HAP-1 (cell line): ENCODE measurements at regions not wholly inside any gene's neighbourhood (a gene's known extent, or its start where the extent isn't known, plus 50 kb on each side); places are given as distances from the start of the nearest gene placed in this dataset.

Source experiments
- DNase-seq, 2 experiments: peaks; one replicate each; pipeline ENCODE4 v3.0.0-alpha.2; 2016 to 2020; ENCODE audit warnings: low spot score in 2 of 2
- H3K27me3 ChIP-seq: fragments of 250-450 bp; sonication (Bioruptor Pico); 2 replicates; pipeline ENCODE4 v1.5.1; 2020; ENCODE audit warnings: low read depth, mild to moderate bottlenecking, moderate library complexity
- H3K36me3 ChIP-seq: fragments of 250-450 bp; sonication (Bioruptor Pico); replicated peaks from 2 replicates; pipeline ENCODE4 v1.5.1; 2020; ENCODE audit warnings: mild to moderate bottlenecking
- H3K4me1 ChIP-seq: fragments of 250-450 bp; sonication (Bioruptor Pico); 2 replicates; pipeline ENCODE4 v1.5.1; 2020; ENCODE audit warnings: mild to moderate bottlenecking
- H3K4me3 ChIP-seq: fragments of 250-450 bp; sonication (Bioruptor Pico); 2 replicates; pipeline ENCODE4 v1.5.1; 2020; ENCODE audit warnings: mild to moderate bottlenecking, moderate library complexity
- H3K9me3 ChIP-seq: fragments of 250-450 bp; sonication (Bioruptor Pico); 2 replicates; pipeline ENCODE4 v1.5.1; 2020; ENCODE audit warnings: mild to moderate bottlenecking, moderate library complexity
- in situ Hi-C: fragments of 300-500 bp; cut with MboI; formaldehyde crosslinking; loops from 3 replicates; pipeline ENCODE4 v1.14.3; 2020; ENCODE audit warnings: low sequenced_read_pairs, inconsistent platforms, mixed read lengths

GRCh38 chr9:23117616-23118015 lies 671.0 kb downstream of the DMRTA1 start:
- H3K36me3 ChIP-seq, result no peaks in the 10 kb centered on the region
- in situ Hi-C loops, result no loop called here
- H3K4me1 ChIP-seq, result no peaks in the 10 kb centered on the region
- no peaks in the 10 kb centered on the region for H3K27me3 ChIP-seq
- DNase-seq, result no peak
- no peaks in the 10 kb centered on the region for H3K9me3 ChIP-seq
- no peak overlapping the region for H3K4me3 ChIP-seq

- DNase-seq, result no peak
- in situ Hi-C loops, result no loop called here
- Histone ChIP-seq H3K4me3 (no peak overlapping the region), H3K4me1 (no peaks in the 10 kb centered on the region), H3K36me3 (no peaks in the 10 kb centered on the region), H3K9me3 (no peaks in the 10 kb centered on the region), H3K27me3 (no peaks in the 10 kb centered on the region)
These were observed 674.0 kb downstream of the DMRTA1 start for GRCh38 chr9:23120630-23121029.

DNA sequence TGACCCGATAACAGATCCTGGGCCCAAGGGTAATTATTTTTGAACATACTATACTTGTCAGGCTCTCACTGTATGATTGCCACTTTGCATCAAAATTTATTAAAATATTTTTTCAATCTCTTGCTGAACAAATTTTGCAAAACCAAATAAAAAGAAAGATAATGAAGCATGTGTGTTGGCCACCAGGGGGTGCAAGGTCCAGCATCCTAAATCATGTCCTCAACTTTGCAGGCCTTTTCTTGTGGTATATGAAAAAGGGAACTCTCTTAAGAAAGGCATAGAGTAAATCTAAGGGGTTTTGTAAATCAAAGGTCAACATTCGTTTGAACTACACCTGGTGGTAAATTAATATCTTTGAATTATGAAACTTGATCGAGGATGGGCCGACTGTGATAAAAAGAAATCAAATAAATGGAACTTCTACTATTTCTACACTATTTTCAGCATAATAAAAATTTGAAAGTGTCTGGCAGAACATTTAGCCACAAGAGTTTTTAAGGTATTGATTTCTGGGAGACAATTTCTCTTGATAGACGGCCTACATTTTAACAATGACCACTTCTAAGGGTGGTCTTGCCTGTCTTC lies 676.5 kb downstream of the DMRTA1 start:
- Histone ChIP-seq H3K4me3 (no peak overlapping the region), H3K9me3 (no peaks in the 10 kb centered on the region), H3K36me3 (no peaks in the 10 kb centered on the region), H3K4me1 (no peaks in the 10 kb centered on the region), H3K27me3 (no peaks in the 10 kb centered on the region)
- DNase-seq, result peak; percentile 46 to 65
- in situ Hi-C loops, result no loop called here

- no peak overlapping the region for H3K4me3 ChIP-seq
- no peaks in the 10 kb centered on the region for H3K27me3 ChIP-seq
- no peaks in the 10 kb centered on the region for H3K4me1 ChIP-seq
- in situ Hi-C loops, result loop anchor here (25.0 kb wide), 1 partner anchor 342 kb away; no protein-coding TSS in a partner anchor
- DNase-seq, result no peak
- H3K36me3 ChIP-seq, result no peaks in the 10 kb centered on the region
- no peaks in the 10 kb centered on the region for H3K9me3 ChIP-seq
These were observed 680.6 kb downstream of the ELAVL2 start for GRCh38 chr9:23145467-23145866.

- Histone ChIP-seq H3K4me3 (no peak overlapping the region), H3K9me3 (no peaks in the 10 kb centered on the region), H3K36me3 (no peaks in the 10 kb centered on the region), H3K27me3 (no peaks in the 10 kb centered on the region), H3K4me1 (no peaks in the 10 kb centered on the region)
- DNase-seq, result peak in 1 of 2 experiments; percentile 26
- in situ Hi-C loops, result loop anchor here (25.0 kb wide), 1 partner anchor 91 kb away; no protein-coding TSS in a partner anchor
These were observed 673.0 kb downstream of the ELAVL2 start for GRCh38 chr9:23153058-23153457.

DNA sequence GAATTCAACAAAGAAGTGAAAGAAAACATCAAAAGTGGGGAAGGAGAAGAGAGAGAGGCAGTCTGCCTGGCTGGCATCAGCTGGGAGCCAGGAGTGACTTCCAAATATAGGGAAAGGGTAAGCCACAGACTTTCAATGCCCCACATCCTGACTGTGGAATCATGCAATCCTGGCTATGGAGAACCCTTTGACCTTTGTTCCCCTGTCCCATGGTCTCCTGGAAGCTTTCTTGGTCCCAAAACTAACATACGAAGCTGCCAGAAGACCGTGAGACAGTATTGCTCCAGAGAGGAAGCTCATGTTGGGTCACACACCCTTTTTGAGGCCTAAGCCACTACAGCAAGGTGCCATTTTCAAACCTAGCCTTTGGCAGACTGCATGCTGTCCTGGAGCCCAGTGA lies 665.5 kb downstream of the ELAVL2 start:
- H3K27me3 ChIP-seq, result no peaks in the 10 kb centered on the region
- in situ Hi-C loops, result loop anchor here (25.0 kb wide), 1 partner anchor 98 kb away; no protein-coding TSS in a partner anchor
- H3K4me1 ChIP-seq, result no peaks in the 10 kb centered on the region
- no peak for DNase-seq
- H3K4me3 ChIP-seq, result no peak overlapping the region
- no peaks in the 10 kb centered on the region for H3K36me3 ChIP-seq
- H3K9me3 ChIP-seq, result no peaks in the 10 kb centered on the region

GRCh38 chr9:23160952-23161469 lies 665.0 kb downstream of the ELAVL2 start:
- DNase-seq, result no peak
- H3K9me3 ChIP-seq, result no peaks in the 10 kb centered on the region

DNA sequence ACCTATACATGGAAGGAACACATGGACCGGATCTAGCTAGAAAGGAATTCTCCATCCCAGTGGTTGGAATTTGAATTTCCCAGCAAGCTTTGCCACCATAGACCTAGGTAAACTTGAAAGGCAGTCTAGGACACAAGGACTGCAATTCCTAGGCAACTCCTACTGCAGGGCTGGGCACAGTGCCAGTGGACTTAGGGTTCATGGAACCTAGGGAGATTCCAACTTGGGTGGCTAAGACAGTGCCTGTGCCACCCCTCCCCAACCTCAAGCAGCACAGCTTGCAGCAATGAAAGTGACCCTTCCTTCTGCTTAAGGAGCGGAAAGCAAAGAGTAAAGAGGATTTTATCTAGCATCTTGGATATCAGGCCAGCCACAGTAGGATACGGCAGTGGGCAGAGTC lies 663.3 kb downstream of the ELAVL2 start:
- Histone ChIP-seq H3K9me3 (no peaks in the 10 kb centered on the region), H3K4me3 (no peak overlapping the region), H3K4me1 (no peaks in the 10 kb centered on the region), H3K27me3 (no peaks in the 10 kb centered on the region), H3K36me3 (no peaks in the 10 kb centered on the region)
- in situ Hi-C loops, result loop anchor here (25.0 kb wide), 1 partner anchor 100 kb away; no protein-coding TSS in a partner anchor
- no peak for DNase-seq

More at GRCh38 chr9:23160952-23161469, 665.0 kb downstream of the ELAVL2 start:
- in situ Hi-C loops, result loop anchor here (25.0 kb wide), 1 partner anchor 99 kb away; no protein-coding TSS in a partner anchor
- no peaks in the 10 kb centered on the region for H3K4me1 ChIP-seq
- H3K36me3 ChIP-seq, result no peaks in the 10 kb centered on the region
- no peaks in the 10 kb centered on the region for H3K27me3 ChIP-seq
- no peak overlapping the region for H3K4me3 ChIP-seq

- in situ Hi-C loops, result loop anchor here (25.0 kb wide), 1 partner anchor 109 kb away; no protein-coding TSS in a partner anchor
- DNase-seq, result no peak
These were observed 654.6 kb downstream of the ELAVL2 start for GRCh38 chr9:23171479-23171878.

DNA sequence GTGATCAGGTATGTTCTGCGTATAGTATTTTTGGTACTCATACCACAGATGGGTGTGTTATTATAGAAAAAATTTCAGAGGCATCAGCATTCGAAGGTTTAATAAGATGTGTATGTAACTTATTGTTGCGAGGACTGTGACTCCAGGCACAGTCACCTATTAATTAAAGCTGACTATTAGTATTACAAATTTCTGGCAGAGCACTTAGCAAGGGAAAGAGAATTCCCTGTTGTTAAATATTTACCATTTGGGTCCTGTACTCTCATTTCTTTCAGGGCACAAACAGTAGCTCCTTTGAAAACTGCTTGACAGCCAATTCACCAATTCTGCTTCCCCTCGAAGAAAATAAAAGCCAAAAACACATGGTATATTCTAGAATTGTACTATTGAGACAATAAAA lies 653.8 kb downstream of the ELAVL2 start:
- no peaks in the 10 kb centered on the region for H3K36me3 ChIP-seq
- no peaks in the 10 kb centered on the region for H3K4me1 ChIP-seq
- in situ Hi-C loops, result loop anchor here (25.0 kb wide), 1 partner anchor 110 kb away; no protein-coding TSS in a partner anchor
- no peak for DNase-seq
- no peaks in the 10 kb centered on the region for H3K9me3 ChIP-seq
- H3K27me3 ChIP-seq, result no peaks in the 10 kb centered on the region
- no peak overlapping the region for H3K4me3 ChIP-seq

More at GRCh38 chr9:23171479-23171878, 654.6 kb downstream of the ELAVL2 start:
- Histone ChIP-seq H3K36me3 (no peaks in the 10 kb centered on the region), H3K9me3 (no peaks in the 10 kb centered on the region), H3K4me3 (no peak overlapping the region), H3K27me3 (no peaks in the 10 kb centered on the region), H3K4me1 (no peaks in the 10 kb centered on the region)

DNA sequence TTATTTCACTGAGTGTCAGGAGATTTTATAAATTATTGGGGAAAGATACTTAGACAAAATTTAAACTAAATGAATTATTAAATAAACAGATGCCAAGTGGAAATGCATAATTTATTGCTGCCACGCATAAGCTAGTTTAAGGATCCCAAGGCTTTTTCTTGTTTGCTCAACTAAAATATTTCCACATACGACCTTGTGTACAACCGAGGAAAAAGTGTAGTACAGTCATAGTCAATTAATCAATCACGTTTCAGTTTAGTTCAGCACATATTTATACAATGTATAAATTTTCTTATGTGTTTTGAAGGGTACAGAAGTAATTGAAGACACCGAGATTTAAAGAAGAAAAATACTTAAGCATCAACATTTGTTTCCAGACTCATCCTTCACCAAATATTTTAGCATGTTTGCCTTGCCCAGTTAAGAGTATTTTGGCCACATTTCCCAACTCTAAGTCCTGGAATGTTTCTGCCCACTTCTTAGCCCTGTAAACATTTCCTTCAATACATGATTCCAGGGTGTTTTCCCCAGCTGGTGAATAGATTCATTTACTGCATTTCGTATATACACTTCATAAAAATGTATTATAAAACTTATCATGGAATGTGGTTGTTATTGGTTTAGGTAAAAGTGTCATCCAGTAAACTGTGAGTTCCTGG lies 652.9 kb downstream of the ELAVL2 start:
- no peak overlapping the region for H3K4me3 ChIP-seq
- no peaks in the 10 kb centered on the region for H3K9me3 ChIP-seq
- H3K27me3 ChIP-seq, result no peaks in the 10 kb centered on the region
- H3K36me3 ChIP-seq, result no peaks in the 10 kb centered on the region
- in situ Hi-C loops, result loop anchor here (25.0 kb wide), 1 partner anchor 111 kb away; no protein-coding TSS in a partner anchor
- DNase-seq, result no peak
- H3K4me1 ChIP-seq, result no peaks in the 10 kb centered on the region

DNA sequence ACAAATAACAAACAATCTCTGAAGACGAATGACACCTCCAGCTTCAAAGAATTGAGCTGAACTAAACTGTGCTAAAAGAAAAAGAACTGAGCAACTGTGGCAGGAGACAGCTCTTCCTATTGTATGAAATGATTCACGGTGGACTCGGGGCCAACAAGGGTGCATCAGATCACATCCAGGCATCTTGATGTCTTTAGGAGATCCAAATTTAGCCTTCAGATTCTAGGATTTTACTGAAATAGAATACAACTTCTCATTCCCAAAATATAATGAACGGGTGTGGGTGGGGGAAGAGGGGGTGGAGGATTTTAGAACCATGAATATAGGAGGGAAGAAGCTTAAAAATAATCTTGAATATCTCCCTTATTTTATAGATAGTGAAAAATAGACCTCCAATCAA lies 631.8 kb downstream of the ELAVL2 start:
- in situ Hi-C loops, result no loop called here
- Histone ChIP-seq H3K36me3 (no peaks in the 10 kb centered on the region), H3K4me3 (no peak overlapping the region), H3K27me3 (no peaks in the 10 kb centered on the region), H3K4me1 (no peaks in the 10 kb centered on the region), H3K9me3 (no peaks in the 10 kb centered on the region)
- no peak for DNase-seq

DNA sequence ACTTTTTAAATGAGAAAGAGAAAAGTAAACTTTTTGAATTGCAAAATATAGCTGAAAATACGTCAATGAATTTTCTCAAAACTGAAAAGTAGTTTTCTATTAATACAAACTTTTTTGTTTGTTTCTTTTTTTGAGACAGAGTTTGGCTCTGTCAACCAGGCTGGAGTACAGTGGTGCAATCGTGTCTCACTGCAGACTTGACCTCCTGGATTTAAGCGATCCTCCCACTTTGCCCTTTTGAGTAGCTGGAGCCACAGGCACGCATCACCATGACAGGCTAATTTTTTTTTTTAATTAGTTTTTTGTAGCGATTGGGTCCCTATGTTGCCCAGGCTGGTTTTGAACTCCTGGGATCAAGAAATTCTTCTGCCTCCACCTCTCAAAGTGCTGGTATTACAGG lies 610.4 kb downstream of the ELAVL2 start:
- no peaks in the 10 kb centered on the region for H3K9me3 ChIP-seq
- H3K36me3 ChIP-seq, result no peaks in the 10 kb centered on the region
- no peaks in the 10 kb centered on the region for H3K27me3 ChIP-seq
- DNase-seq, result no peak
- in situ Hi-C loops, result no loop called here
- H3K4me3 ChIP-seq, result no peak overlapping the region
- no peaks in the 10 kb centered on the region for H3K4me1 ChIP-seq

DNA sequence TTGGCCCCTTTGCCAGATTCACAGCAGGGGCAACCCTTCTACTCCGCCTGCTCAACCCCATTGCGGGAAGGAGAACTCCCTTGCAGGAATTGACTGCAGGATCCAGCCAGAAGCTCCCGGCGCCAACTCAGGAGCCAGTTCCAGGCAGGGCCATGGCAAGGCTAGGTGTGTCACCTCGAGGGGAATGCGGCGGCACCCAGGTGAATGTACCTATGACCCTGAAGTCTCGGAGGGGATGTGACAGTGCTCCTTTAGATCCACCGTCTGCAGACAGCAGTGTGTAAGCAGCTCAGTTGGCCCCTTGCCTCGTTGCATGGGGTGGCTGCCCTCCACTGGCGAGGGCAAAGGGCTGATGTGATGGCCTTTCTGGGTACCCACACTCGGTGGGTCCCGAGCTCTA lies 606.6 kb downstream of the ELAVL2 start:
- no peak for DNase-seq
- Histone ChIP-seq H3K4me1 (no peaks in the 10 kb centered on the region), H3K9me3 (no peaks in the 10 kb centered on the region), H3K4me3 (no peak overlapping the region), H3K36me3 (no peaks in the 10 kb centered on the region), H3K27me3 (no peaks in the 10 kb centered on the region)
- in situ Hi-C loops, result no loop called here
